ENCODE measurements at regions not wholly inside any gene's neighbourhood (a gene's known extent, or its start where the extent isn't known, plus 50 kb on each side); places are given as distances from the start of the nearest gene placed in this dataset.
"Not testable (repeated sequence)": the region's sequence is repeated elsewhere in the genome, so short reads cannot be mapped to it uniquely, and the experiment has no call there.

DNA sequence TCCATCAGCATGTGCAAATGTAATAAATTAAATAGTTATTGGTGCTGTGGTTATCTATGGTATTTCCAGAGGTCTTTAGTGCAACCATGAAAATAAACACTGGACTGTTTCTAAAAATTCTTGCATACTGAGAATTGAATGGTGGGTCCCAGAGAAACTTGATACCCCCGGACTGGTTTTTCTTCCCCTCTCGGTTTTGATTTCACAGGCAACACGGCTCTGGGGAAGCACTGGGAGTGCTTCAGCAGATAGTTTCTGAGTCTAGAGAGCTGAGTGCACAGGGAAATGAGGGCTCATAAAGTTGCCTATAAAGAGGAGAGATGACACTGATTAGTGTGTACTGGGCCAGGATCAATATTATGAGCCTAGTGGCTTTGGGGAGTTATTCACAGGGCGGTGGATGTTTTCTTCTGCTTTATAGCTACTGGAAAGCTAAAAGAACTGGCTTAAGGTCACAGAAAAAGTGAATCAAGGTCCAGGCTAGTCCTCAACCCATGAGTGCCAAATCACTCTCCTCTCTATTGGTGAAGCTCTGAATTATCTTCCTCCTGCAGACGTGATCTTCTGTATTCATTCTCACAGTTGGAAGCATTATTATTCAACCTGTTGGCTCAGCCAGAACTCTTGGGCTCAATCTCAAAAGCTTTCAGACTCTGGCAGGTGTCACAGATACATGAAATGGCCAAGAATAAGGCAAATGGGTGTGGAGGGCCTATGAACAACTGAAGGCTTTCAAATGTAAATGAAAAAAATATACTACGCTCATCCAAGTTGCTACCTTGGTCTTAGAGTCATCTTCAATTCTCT is 170.2 kb upstream of the HMHB1 start:
- Histone ChIP-seq H3K9ac (no peak overlapping the region), H3K4me1 (peaks cover 20% of the 10 kb centered on the region), H3K27ac (no peak overlapping the region), H4K20me1 (no peaks in the 10 kb centered on the region), H3K27me3 (no peaks in the 10 kb centered on the region), H3K36me3 (no peaks in the 10 kb centered on the region), H3K9me3 (peaks cover 10% of the 10 kb centered on the region), H3K4me3 (no peak overlapping the region), H3K4me2 (no peak overlapping the region)
- TF ChIP-seq Cebpa-rat (IDR thresholded peaks at IDR 0.05) = no peak

DNA sequence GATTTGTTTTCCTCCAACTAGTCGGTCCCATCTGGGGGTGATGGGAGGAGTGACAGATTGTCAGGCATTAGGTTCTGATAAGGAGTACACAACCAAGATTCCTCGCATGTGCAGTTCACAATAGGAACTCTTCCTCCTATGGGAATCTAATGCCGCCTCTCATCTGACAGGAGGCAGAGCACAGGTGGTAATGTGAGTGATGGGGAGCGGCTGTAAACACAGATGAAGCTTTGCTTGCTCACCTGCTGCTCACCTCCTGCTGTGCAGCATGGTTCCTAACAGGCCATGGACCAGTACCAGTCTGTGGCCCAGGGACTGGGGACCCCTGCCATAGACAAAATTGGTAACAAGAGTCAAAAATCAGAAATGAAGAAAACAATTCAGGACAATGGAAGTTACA is 173.3 kb upstream of the HMHB1 start:
- Histone ChIP-seq H3K9ac (no peak overlapping the region), H3K4me3 (no peak overlapping the region), H3K4me1 (peaks cover 49% of the 10 kb centered on the region), H3K27me3 (no peaks in the 10 kb centered on the region), H4K20me1 (no peaks in the 10 kb centered on the region), H3K9me3 (peaks cover 10% of the 10 kb centered on the region), H3K36me3 (no peaks in the 10 kb centered on the region), H3K27ac (no peak overlapping the region), H3K4me2 (no peak overlapping the region)
- TF ChIP-seq Cebpa-rat (IDR thresholded peaks at IDR 0.05) = no peak

DNA sequence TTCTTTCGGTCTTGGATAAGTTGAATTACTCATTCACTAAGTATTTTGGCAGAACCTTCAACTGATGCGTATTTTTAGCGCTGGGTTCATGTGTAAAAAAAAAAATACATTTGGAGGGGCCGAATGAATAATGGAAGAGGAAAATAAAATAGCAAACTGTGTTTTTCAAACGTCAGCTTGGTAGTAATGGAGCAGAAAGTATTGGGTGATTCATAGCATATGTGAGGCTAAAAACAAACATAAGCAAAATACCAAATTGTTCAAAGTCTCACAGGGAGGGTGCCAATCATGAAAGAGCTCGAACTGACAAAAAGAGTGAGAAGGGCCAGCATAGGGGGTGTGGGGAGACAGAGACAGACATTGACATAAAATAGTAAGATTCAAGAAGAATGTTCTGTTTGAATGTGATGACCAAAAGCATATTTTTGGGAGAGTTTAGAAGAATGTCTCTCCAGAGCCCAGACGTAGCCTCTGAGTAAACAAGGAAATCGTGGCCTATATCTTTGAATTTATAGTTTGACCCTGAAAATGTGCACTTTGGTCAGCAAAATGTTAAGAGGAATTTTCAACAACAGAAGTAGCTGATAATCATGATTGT is 174.9 kb upstream of the HMHB1 start:
- H3K9ac ChIP-seq = peak overlapping the region; percentile 40; the same call in 1 of the 2 replicates
- H4K20me1 ChIP-seq = no peaks in the 10 kb centered on the region
- H3K4me1 ChIP-seq = peaks cover 52% of the 10 kb centered on the region
- H3K36me3 ChIP-seq = no peaks in the 10 kb centered on the region
- peak overlapping the region; percentile 1; the same call in 1 of the 2 replicates for H3K4me3 ChIP-seq
- TF ChIP-seq Cebpa-rat (IDR thresholded peaks at IDR 0.05) = no peak
- peaks cover 10% of the 10 kb centered on the region for H3K9me3 ChIP-seq
- H3K4me2 ChIP-seq = peak overlapping the region; percentile 72
- peak overlapping the region; percentile 77 for H3K27ac ChIP-seq
- H3K27me3 ChIP-seq = no peaks in the 10 kb centered on the region

DNA sequence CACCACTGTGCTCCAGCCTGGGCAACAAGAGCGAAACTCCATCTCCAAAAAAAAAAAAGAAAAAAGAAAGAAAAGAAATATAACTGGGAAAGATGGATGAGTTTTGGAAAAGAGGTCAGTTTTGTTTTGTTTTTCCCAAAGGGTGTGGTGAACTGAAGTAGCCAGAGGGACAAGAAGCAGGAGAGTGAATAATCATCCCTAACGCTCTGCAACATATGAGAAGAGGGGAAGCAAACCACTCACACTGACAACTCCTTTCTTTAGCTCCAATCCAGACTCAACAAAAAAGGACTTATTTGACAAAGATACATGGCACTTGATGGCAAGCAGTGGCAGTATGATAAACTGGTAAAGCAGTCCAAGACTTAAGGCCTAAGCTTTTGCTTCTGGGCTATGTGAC is 176.1 kb upstream of the HMHB1 start:
- peak overlapping the region; percentile 28 for H3K27ac ChIP-seq

DNA sequence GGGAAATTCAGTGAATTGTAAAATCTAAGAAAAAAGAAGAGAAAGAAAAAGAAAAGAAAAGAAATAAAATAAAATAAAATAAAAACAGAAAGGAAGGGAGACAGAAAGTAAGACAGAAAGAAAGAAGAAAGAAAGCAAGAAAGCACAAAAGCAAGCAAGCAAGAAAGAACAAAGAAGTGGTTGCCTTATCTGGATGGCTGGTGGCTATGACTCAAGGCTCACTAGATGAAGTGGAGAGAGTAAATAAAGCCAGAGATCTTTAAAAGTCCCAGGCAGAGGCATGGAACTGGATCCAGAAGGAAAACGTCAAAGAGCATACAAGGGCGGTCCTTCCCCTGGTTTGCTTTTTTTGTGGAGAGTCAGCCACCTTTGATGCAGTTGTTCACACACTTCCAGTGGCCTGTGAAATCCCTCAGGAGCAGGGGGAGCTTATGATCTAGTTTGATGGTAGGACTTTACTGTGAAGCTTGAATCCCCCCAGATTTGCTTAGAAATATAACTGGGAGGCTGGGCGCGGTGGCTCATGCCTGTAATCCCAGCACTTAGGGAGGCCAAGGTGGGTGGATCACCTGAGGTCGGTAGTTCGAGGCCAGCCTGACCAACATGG is 176.7 kb upstream of the HMHB1 start:
- H3K4me1 ChIP-seq = peaks cover 54% of the 10 kb centered on the region
- peak overlapping the region; percentile 72 for H3K4me2 ChIP-seq
- no peak for TF ChIP-seq Cebpa-rat (IDR thresholded peaks at IDR 0.05)
- H3K27me3 ChIP-seq = no peaks in the 10 kb centered on the region
- H4K20me1 ChIP-seq = no peaks in the 10 kb centered on the region
- H3K36me3 ChIP-seq = no peaks in the 10 kb centered on the region
- peaks cover 4% of the 10 kb centered on the region; the same call in 1 of the 2 replicates for H3K9me3 ChIP-seq
- H3K9ac ChIP-seq = peak overlapping the region; percentile 32; the same call in 1 of the 2 replicates
- H3K27ac ChIP-seq = peak overlapping the region; percentile 28
- no peak overlapping the region for H3K4me3 ChIP-seq

More for the DNA sequence above, 176.1 kb upstream of the HMHB1 start:
- Histone ChIP-seq H3K4me1 (peaks cover 52% of the 10 kb centered on the region), H3K4me3 (no peak overlapping the region), H3K36me3 (no peaks in the 10 kb centered on the region), H4K20me1 (no peaks in the 10 kb centered on the region), H3K27me3 (no peaks in the 10 kb centered on the region), H3K4me2 (peak overlapping the region; percentile 72), H3K9me3 (peaks cover 4% of the 10 kb centered on the region; the same call in 1 of the 2 replicates), H3K9ac (no peak overlapping the region)
- no peak for TF ChIP-seq Cebpa-rat (IDR thresholded peaks at IDR 0.05)

DNA sequence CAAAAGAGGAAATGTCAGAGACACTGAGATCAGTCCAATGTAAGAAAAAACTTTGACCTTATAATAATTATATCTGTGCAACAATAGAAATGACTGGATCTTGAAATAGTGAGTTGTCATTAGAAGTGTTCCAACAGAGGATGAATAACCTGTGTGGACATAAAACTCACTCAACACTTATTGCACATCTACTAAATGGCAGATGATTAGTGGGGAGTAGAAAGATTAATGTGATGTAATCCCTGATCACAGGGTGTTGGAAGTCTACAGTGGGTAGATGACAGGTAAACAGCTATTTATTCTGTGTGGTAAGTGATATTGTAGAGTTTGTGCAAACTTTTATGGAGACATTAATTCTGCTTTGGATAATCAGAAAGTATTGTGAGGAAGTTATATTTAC is 177.3 kb upstream of the HMHB1 start:
- peak overlapping the region; percentile 32 for H3K27ac ChIP-seq
- no peaks in the 10 kb centered on the region for H4K20me1 ChIP-seq
- no peak overlapping the region for H3K9ac ChIP-seq
- H3K9me3 ChIP-seq = peaks cover 4% of the 10 kb centered on the region; the same call in 1 of the 2 replicates
- no peak for TF ChIP-seq Cebpa-rat (IDR thresholded peaks at IDR 0.05)
- no peak overlapping the region for H3K4me3 ChIP-seq
- H3K4me1 ChIP-seq = peaks cover 60% of the 10 kb centered on the region
- no peaks in the 10 kb centered on the region for H3K36me3 ChIP-seq
- H3K27me3 ChIP-seq = no peaks in the 10 kb centered on the region
- peak overlapping the region; percentile 72; the same call in 1 of the 2 replicates for H3K4me2 ChIP-seq

DNA sequence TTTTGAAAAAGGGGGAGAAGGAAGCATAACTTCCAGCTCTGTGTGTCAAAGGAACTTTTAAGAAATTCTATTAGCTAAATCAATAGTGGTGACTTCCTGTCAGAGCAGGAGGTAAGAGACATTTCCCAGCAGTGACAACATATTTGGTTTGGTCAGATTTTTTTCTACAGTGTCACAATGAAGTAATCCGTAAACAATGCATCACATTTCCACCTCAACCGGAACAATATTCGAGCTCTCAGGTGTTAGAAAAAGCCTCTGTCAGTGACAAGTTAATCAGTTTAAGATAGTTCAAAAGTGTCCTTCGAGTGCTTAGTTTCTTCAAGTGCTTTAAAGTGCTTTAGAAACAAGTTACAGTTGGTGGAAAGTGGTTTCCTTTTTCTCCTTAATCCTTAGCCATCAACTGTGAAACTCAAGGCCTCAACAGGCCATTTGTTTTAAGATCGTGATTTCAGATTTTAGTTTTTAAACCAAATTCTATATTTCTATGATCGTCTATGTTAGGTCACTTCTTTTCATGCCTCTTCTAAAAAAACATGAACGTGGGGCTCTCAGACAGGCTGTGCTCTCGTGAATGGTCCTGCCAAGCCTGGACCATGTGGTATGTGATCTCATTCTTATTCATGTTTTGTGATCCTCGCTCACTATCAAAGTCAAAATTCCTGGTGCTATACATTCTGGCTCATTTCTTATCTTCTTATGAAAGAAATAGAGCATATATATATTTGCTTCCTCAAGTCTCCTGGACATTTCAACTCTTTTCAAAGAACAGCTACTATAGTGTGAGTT is 181.9 kb upstream of the HMHB1 start:
- no peak for TF ChIP-seq Cebpa-rat (IDR thresholded peaks at IDR 0.05)
- H3K9ac ChIP-seq = no peak overlapping the region
- peaks cover 28% of the 10 kb centered on the region for H3K4me1 ChIP-seq
- no peaks in the 10 kb centered on the region for H4K20me1 ChIP-seq
- H3K27ac ChIP-seq = 0 out of 2 replicates have a peak overlapping the region, but pooled peaks have one; percentile 5
- H3K36me3 ChIP-seq = no peaks in the 10 kb centered on the region
- peaks cover 7% of the 10 kb centered on the region; the same call in 1 of the 2 replicates for H3K9me3 ChIP-seq
- H3K4me2 ChIP-seq = peak overlapping the region; percentile 7; the same call in 1 of the 2 replicates
- H3K4me3 ChIP-seq = no peak overlapping the region
- no peaks in the 10 kb centered on the region for H3K27me3 ChIP-seq

DNA sequence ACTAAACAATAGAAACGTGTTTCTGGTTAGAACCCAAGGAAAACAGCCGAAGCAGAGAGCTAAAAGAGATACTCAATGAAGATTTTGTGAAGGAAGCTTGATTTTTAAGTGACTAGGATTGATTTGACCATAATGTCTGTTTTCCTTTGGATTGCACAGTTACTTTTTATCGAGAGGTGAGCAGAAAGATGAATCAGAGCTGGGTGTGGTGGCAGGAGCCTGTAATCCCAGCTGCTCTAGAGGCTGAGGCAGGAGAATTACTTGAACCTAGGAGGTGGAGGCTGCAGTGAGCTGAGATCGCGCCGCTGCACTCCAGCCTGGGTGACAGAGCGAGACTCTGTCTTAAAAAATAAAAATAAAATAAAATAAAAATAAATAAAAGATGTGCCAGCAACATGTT is 186.9 kb upstream of the HMHB1 start:
- H3K4me2 ChIP-seq, H3K9me3 ChIP-seq, H3K27me3 ChIP-seq, H3K4me1 ChIP-seq, H3K4me3 ChIP-seq, H4K20me1 ChIP-seq, H3K9ac ChIP-seq, H3K36me3 ChIP-seq: not testable (repeated sequence)
- 0 out of 2 replicates have a peak overlapping the region, but pooled peaks have one; percentile 15 for H3K27ac ChIP-seq

DNA sequence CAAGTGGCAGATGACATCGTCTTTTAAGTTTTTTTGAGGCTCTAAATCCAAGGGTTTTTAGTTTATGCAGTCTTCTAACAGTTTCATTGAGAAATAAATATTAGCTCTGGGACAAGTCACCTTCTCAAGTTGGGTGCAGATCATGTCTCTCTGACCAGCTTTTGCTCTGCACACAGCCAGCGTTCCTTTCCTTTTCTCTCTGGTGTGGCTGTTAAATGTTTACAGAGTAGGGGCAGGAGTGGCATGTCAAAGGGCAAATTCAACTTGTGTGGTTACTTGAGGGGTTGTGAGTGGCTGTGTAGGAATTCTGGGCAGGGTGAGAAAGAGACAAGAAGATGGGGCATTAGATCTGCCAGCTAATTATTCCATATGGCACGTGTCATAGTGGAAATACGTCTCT is 187.5 kb upstream of the HMHB1 start:
- Histone ChIP-seq H3K9me3 (peaks cover 10% of the 10 kb centered on the region), H3K4me1 (peaks cover 3% of the 10 kb centered on the region), H3K27ac (no peak overlapping the region), H3K9ac (no peak overlapping the region), H3K4me2 (no peak overlapping the region), H3K36me3 (no peaks in the 10 kb centered on the region), H3K27me3 (no peaks in the 10 kb centered on the region), H3K4me3 (no peak overlapping the region), H4K20me1 (no peaks in the 10 kb centered on the region)
- no peak for TF ChIP-seq Cebpa-rat (IDR thresholded peaks at IDR 0.05)
